Liver (tissue), 8 donors: ENCODE measurements at regions not wholly inside any gene's neighbourhood (a gene's known extent, or its start where the extent isn't known, plus 50 kb on each side); places are given as distances from the start of the nearest gene placed in this dataset.

ENCODE experiments used
- DNase-seq: peaks from one replicate; pipeline ENCODE4 v3.0.0-alpha.2; 2017; ENCODE audit warnings: low spot score
- H3K27ac ChIP-seq, 2 donors: one replicate each; pipeline ENCODE4 v1.7.0; 2013; ENCODE audit warnings: inconsistent platforms in 2 of 2, low read length in 2 of 2, control low read depth in 1 of 2, low read depth in 1 of 2, mild to moderate bottlenecking in 1 of 2
- H3K27me3 ChIP-seq, 4 donors: one replicate each; pipeline versions ENCODE4 v1.6.1 to v1.7.0; 2013; ENCODE audit warnings: low read length in 3 of 4, inconsistent platforms in 1 of 4, mild to moderate bottlenecking in 1 of 4, moderate library complexity in 1 of 4; ENCODE audit not compliant: control insufficient read depth in 4 of 4, insufficient read depth in 4 of 4
- H3K36me3 ChIP-seq, 4 donors: one replicate each; pipeline versions ENCODE4 v1.6.1 to v1.7.0; 2013; ENCODE audit warnings: low read length in 3 of 4, mild to moderate bottlenecking in 3 of 4, low read depth in 1 of 4, moderate library complexity in 1 of 4; ENCODE audit not compliant: control insufficient read depth in 4 of 4, insufficient read depth in 3 of 4
- H3K4me1 ChIP-seq, 4 donors: one replicate each; pipeline versions ENCODE4 v1.6.1 to v1.7.0; 2013; ENCODE audit warnings: low read length in 3 of 4, mild to moderate bottlenecking in 3 of 4, moderate library complexity in 1 of 4; ENCODE audit not compliant: control insufficient read depth in 4 of 4, insufficient read depth in 4 of 4
- H3K4me3 ChIP-seq, 3 donors: one replicate each; pipeline versions ENCODE4 v1.6.1 to v1.7.0; 2013; ENCODE audit warnings: low read length in 3 of 3, control low read depth in 1 of 3, low read depth in 1 of 3, mild to moderate bottlenecking in 1 of 3
- H3K9ac ChIP-seq, 2 donors: one replicate each; pipeline ENCODE4 v1.7.0; 2013; ENCODE audit warnings: low read length in 2 of 2, mild to moderate bottlenecking in 2 of 2, moderate library complexity in 2 of 2, control low read depth in 1 of 2, low read depth in 1 of 2
- H3K9me3 ChIP-seq, 4 donors: one replicate each; pipeline versions ENCODE4 v1.6.1 to v1.7.0; 2013; ENCODE audit warnings: low read length in 3 of 4; ENCODE audit not compliant: control insufficient read depth in 4 of 4
- ATF3 ChIP-seq: IDR thresholded peaks from 2 replicates; pipeline ENCODE4 v1.6.1; 2016; ENCODE audit warnings: antibody characterized with exemption
- CTCF ChIP-seq: fragments of 150-350 bp; IDR thresholded peaks from 2 replicates; pipeline ENCODE4 v1.5.1; 2017; ENCODE audit warnings: improper control_type of control experiment, low read depth, low read length; ENCODE audit not compliant: missing input control
- EGR1 ChIP-seq, 2 donors: IDR thresholded peaks; 2 replicates each; pipeline ENCODE4 v1.6.1; 2016 to 2018; ENCODE audit warnings: antibody characterized with exemption in 2 of 2, low read depth in 2 of 2
- FOXA1 ChIP-seq: IDR thresholded peaks from 2 replicates; pipeline ENCODE4 v1.6.1; 2016; ENCODE audit warnings: antibody characterized with exemption
- FOXA2 ChIP-seq: IDR thresholded peaks from 2 replicates; pipeline ENCODE4 v1.6.1; 2016; ENCODE audit warnings: antibody characterized with exemption
- GABPA ChIP-seq, 2 donors: IDR thresholded peaks in 1 of 2; conservative IDR thresholded peaks in 1 of 2; 2 replicates each; pipeline ENCODE4 v1.6.1; 2016; ENCODE audit warnings: antibody characterized with exemption in 2 of 2, mild to moderate bottlenecking in 1 of 2, moderate library complexity in 1 of 2
- HNF4A ChIP-seq, 2 donors: conservative IDR thresholded peaks; 2 replicates each; pipeline ENCODE4 v1.6.1; 2016; ENCODE audit warnings: antibody characterized with exemption in 2 of 2, mild to moderate bottlenecking in 2 of 2
- HNF4G ChIP-seq: IDR thresholded peaks from 2 replicates; pipeline ENCODE4 v1.6.1; 2016; ENCODE audit warnings: antibody characterized with exemption
- JUND ChIP-seq, 2 donors: IDR thresholded peaks; 2 replicates each; pipeline ENCODE4 v1.6.1; 2016; ENCODE audit warnings: antibody characterized with exemption in 2 of 2
- NR2F2 ChIP-seq: IDR thresholded peaks from 2 replicates; pipeline ENCODE4 v1.6.1; 2016; ENCODE audit warnings: antibody characterized with exemption
- REST ChIP-seq: IDR thresholded peaks from 2 replicates; pipeline ENCODE4 v1.6.1; 2016; ENCODE audit warnings: antibody characterized with exemption, mild to moderate bottlenecking
- RXRA ChIP-seq, 2 donors: IDR thresholded peaks; 2 replicates each; pipeline ENCODE4 v1.6.1; 2017 to 2018; ENCODE audit warnings: antibody characterized with exemption in 2 of 2, mild to moderate bottlenecking in 1 of 2
- TAF1 ChIP-seq: conservative IDR thresholded peaks from 2 replicates; pipeline ENCODE4 v1.6.1; 2016; ENCODE audit warnings: antibody characterized with exemption, mild to moderate bottlenecking
- YY1 ChIP-seq: IDR thresholded peaks from 2 replicates; pipeline ENCODE4 v1.6.1; 2016; ENCODE audit warnings: antibody characterized with exemption, mild to moderate bottlenecking
- WGBS: extraction: QIAGEN DNeasy Blood & Tissue Kit; methylation state at CpG from one replicate; pipeline ENCODE4 v1.1.7; 2013; 5-methylcytosine and 5-hydroxymethylcytosine counted together
- TF ChIP-seq, protein P1 (sequence below): IDR thresholded peaks from 2 replicates; pipeline ENCODE4 v1.6.1; 2016; ENCODE audit warnings: antibody characterized with exemption
- TF ChIP-seq, protein P2 (sequence below): IDR thresholded peaks from 2 replicates; pipeline ENCODE4 v1.6.1; 2016; ENCODE audit warnings: antibody characterized with exemption
- donor health status: healthy.
- donor health status: healthy.
- donor health status: healthy.
- donor health status: healthy.
- donor health status: healthy.

GRCh38 chr12:107271523-107271922 is 178.2 kb upstream of the CRY1 start:
- WGBS = 96% methylated on average over 2 of the region's 2 CpGs
- no peaks in the 10 kb centered on the region for H3K4me1 ChIP-seq

DNA sequence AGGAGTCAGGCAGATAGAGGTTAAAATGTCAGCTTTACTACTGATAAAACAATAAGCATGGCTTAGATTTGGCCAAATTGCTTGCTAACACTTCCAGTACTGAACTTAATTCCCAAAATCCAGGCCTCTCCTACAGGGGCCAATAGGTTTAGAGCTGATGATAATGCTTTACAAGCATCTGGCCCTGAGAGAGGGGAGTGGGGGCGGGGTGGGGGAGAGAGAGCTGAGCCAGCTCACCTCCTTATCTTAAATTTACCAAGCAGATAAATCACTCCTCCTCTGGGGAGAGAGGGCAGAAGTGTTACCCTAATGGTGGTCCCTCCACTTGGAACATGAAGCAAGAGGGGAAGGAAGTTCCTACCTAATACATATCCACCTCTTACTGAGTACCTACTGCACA is 182.2 kb upstream of the CRY1 start:
- Histone ChIP-seq H3K9me3 (peaks cover 0 to 5% (median 3%) of the 10 kb centered on the region in 4 donors), H3K36me3 (no peaks in the 10 kb centered on the region), H3K27ac (no peak overlapping the region), H3K9ac (no peak overlapping the region), H3K4me1 (no peaks in the 10 kb centered on the region), H3K4me3 (no peak overlapping the region), H3K27me3 (peaks cover 0 to 5% (median 0%) of the 10 kb centered on the region in 4 donors)
- 83% methylated on average over 1 of the region's 1 CpG for WGBS
- no peak for DNase-seq
- TF ChIP-seq NR2F2 (no peak), ATF3 (no peak), GABPA (IDR thresholded peaks at IDR 0.05 in 1 of 2, conservative IDR thresholded peaks at IDR 0.05 in 1 of 2) (no peak), FOXA2 (no peak), HNF4G (no peak), HNF4A (conservative IDR thresholded peaks at IDR 0.05) (no peak), REST (no peak)
- TF ChIP-seq, protein P1, sequence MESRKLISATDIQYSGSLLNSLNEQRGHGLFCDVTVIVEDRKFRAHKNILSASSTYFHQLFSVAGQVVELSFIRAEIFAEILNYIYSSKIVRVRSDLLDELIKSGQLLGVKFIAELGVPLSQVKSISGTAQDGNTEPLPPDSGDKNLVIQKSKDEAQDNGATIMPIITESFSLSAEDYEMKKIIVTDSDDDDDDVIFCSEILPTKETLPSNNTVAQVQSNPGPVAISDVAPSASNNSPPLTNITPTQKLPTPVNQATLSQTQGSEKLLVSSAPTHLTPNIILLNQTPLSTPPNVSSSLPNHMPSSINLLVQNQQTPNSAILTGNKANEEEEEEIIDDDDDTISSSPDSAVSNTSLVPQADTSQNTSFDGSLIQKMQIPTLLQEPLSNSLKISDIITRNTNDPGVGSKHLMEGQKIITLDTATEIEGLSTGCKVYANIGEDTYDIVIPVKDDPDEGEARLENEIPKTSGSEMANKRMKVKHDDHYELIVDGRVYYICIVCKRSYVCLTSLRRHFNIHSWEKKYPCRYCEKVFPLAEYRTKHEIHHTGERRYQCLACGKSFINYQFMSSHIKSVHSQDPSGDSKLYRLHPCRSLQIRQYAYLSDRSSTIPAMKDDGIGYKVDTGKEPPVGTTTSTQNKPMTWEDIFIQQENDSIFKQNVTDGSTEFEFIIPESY = no peak

More at GRCh38 chr12:107271523-107271922, 178.2 kb upstream of the CRY1 start:
- TF ChIP-seq HNF4A (conservative IDR thresholded peaks at IDR 0.05) = no peak
- no peak for TF ChIP-seq RXRA (IDR thresholded peaks at IDR 0.05)
- no peak for TF ChIP-seq HNF4G
- TF ChIP-seq, protein P2, sequence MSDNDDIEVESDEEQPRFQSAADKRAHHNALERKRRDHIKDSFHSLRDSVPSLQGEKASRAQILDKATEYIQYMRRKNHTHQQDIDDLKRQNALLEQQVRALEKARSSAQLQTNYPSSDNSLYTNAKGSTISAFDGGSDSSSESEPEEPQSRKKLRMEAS = no peak
- no peak for TF ChIP-seq FOXA1
- TF ChIP-seq YY1 = no peak
- no peak for TF ChIP-seq REST
- TF ChIP-seq TAF1 = no peak
- TF ChIP-seq JUND (IDR thresholded peaks at IDR 0.05) = no peak
- no peak for TF ChIP-seq FOXA2
- TF ChIP-seq CTCF = no peak
- no peak for TF ChIP-seq EGR1 (IDR thresholded peaks at IDR 0.05; ENCODE audit: low read depth in 2 of 2)
- no peak for TF ChIP-seq GABPA (IDR thresholded peaks at IDR 0.05 in 1 of 2, conservative IDR thresholded peaks at IDR 0.05 in 1 of 2)
- no peak for TF ChIP-seq NR2F2
- DNase-seq = no peak
- H3K9ac ChIP-seq = no peak overlapping the region
- H3K4me3 ChIP-seq = no peak overlapping the region
- H3K27ac ChIP-seq = no peak overlapping the region
- no peaks in the 10 kb centered on the region for H3K36me3 ChIP-seq
- no peaks in the 10 kb centered on the region for H3K9me3 ChIP-seq
- peaks cover 0 to 3% (median 0%) of the 10 kb centered on the region in 4 donors for H3K27me3 ChIP-seq
